Mesenchymal stem cell (in vitro differentiated cells and primary cell): ENCODE measurements at regions not wholly inside any gene's neighbourhood (a gene's known extent, or its start where the extent isn't known, plus 50 kb on each side); places are given as distances from the start of the nearest gene placed in this dataset.

Experiments used
- DNase-seq: peaks from one replicate; pipeline ENCODE4 v3.0.0-alpha.2; 2013
- H2AFZ ChIP-seq: one replicate; pipeline ENCODE4 v1.6.1; 2013; ENCODE audit warnings: low read depth, mild to moderate bottlenecking, control low read depth, inconsistent platforms, low read length, moderate library complexity
- H2AK5ac ChIP-seq: 2 replicates; pipeline ENCODE4 v1.6.1; 2013; ENCODE audit warnings: low read length, moderate library complexity, mild to moderate bottlenecking, inconsistent platforms; ENCODE audit not compliant: severe bottlenecking
- H2BK120ac ChIP-seq: one replicate; pipeline ENCODE4 v1.6.1; 2013; ENCODE audit warnings: low read depth, mild to moderate bottlenecking, inconsistent platforms, low read length, moderate library complexity
- H2BK12ac ChIP-seq, 2 experiments: one replicate each; pipeline ENCODE4 v1.6.1; 2013; ENCODE audit warnings: inconsistent platforms in 2 of 2, low read length in 2 of 2, mild to moderate bottlenecking in 2 of 2, moderate library complexity in 2 of 2, control low read depth in 1 of 2
- H2BK15ac ChIP-seq: one replicate; pipeline ENCODE4 v1.6.1; 2013; ENCODE audit warnings: mild to moderate bottlenecking, low read depth, inconsistent platforms; ENCODE audit not compliant: poor library complexity, severe bottlenecking
- H2BK5ac ChIP-seq: 2 replicates; pipeline ENCODE4 v1.6.1; 2013; ENCODE audit warnings: low read depth, mild to moderate bottlenecking, low read length, control low read depth, inconsistent platforms; ENCODE audit not compliant: poor library complexity, severe bottlenecking
- H3K14ac ChIP-seq, 2 experiments: one replicate each; pipeline ENCODE4 v1.6.1; 2013; ENCODE audit warnings: inconsistent platforms in 2 of 2, low read length in 2 of 2, control low read depth in 1 of 2, mild to moderate bottlenecking in 1 of 2, moderate library complexity in 1 of 2
- H3K18ac ChIP-seq, 2 experiments: one replicate each; pipeline ENCODE4 v1.6.1; 2013; ENCODE audit warnings: inconsistent platforms in 2 of 2, low read length in 2 of 2, control low read depth in 1 of 2, low read depth in 1 of 2, mild to moderate bottlenecking in 1 of 2
- H3K23ac ChIP-seq, 2 experiments: one replicate each; pipeline ENCODE4 v1.6.1; 2013; ENCODE audit warnings: inconsistent platforms in 2 of 2, low read length in 2 of 2, mild to moderate bottlenecking in 2 of 2, moderate library complexity in 2 of 2, control low read depth in 1 of 2
- H3K27ac ChIP-seq: 2 replicates; pipeline ENCODE4 v1.5.1; 2013; ENCODE audit warnings: mild to moderate bottlenecking, moderate library complexity, low read length, control low read depth, inconsistent platforms; ENCODE audit not compliant: poor library complexity, severe bottlenecking
- H3K27me3 ChIP-seq, 2 experiments: 2 replicates each; pipeline versions ENCODE4 v1.6.1 to v1.7.0; 2013; ENCODE audit warnings: low read length in 2 of 2, mild to moderate bottlenecking in 2 of 2, moderate library complexity in 2 of 2, control low read depth in 1 of 2, inconsistent platforms in 1 of 2; ENCODE audit not compliant: control insufficient read depth in 1 of 2, insufficient read depth in 1 of 2
- H3K36me3 ChIP-seq, 2 experiments: 2 replicates each; pipeline versions ENCODE4 v1.6.1 to v1.7.0; 2013; ENCODE audit warnings: low read length in 2 of 2, control low read depth in 1 of 2, inconsistent platforms in 1 of 2, low read depth in 1 of 2, mild to moderate bottlenecking in 1 of 2; ENCODE audit not compliant: insufficient read depth in 2 of 2, control insufficient read depth in 1 of 2
- H3K4ac ChIP-seq, 2 experiments: one replicate each; pipeline ENCODE4 v1.6.1; 2013; ENCODE audit warnings: inconsistent platforms in 2 of 2, low read length in 2 of 2, mild to moderate bottlenecking in 2 of 2, moderate library complexity in 2 of 2, control low read depth in 1 of 2, low read depth in 1 of 2
- H3K4me1 ChIP-seq: 2 replicates; pipeline ENCODE4 v1.6.1; 2013; ENCODE audit warnings: low read depth, low read length, control low read depth; ENCODE audit not compliant: control insufficient read depth, insufficient read depth
- H3K4me2 ChIP-seq: 2 replicates; pipeline ENCODE4 v1.6.1; 2013; ENCODE audit warnings: low read length, mild to moderate bottlenecking, inconsistent platforms; ENCODE audit not compliant: poor library complexity, severe bottlenecking
- H3K4me3 ChIP-seq, 2 experiments: 2 replicates each; pipeline versions ENCODE4 v1.5.1 to v1.7.0; 2013; ENCODE audit warnings: low read length in 2 of 2, mild to moderate bottlenecking in 2 of 2, control low read depth in 1 of 2, low read depth in 1 of 2; ENCODE audit not compliant: insufficient read depth in 1 of 2
- H3K79me1 ChIP-seq: replicated peaks from 2 replicates; pipeline ENCODE4 v1.6.1; 2013; ENCODE audit warnings: mild to moderate bottlenecking, control low read depth, low read length, inconsistent platforms; ENCODE audit not compliant: poor library complexity, severe bottlenecking
- H3K9ac ChIP-seq: 2 replicates; pipeline ENCODE4 v1.7.0; 2013; ENCODE audit warnings: mild to moderate bottlenecking, low read length, moderate library complexity
- H3K9me3 ChIP-seq: 2 replicates; pipeline ENCODE4 v1.7.0; 2013; ENCODE audit warnings: mild to moderate bottlenecking, low read length; ENCODE audit not compliant: control insufficient read depth
- H4K8ac ChIP-seq: one replicate; pipeline ENCODE4 v1.6.1; 2013; ENCODE audit warnings: inconsistent platforms, mild to moderate bottlenecking, low read length, moderate library complexity
- H4K91ac ChIP-seq: one replicate; pipeline ENCODE4 v1.6.1; 2013; ENCODE audit warnings: mild to moderate bottlenecking, low read length, inconsistent platforms
- WGBS: methylation state at CpG from one replicate; pipeline ENCODE4 v1.1.7; 2013; ENCODE audit warnings: mixed read lengths; 5-methylcytosine and 5-hydroxymethylcytosine counted together

DNA sequence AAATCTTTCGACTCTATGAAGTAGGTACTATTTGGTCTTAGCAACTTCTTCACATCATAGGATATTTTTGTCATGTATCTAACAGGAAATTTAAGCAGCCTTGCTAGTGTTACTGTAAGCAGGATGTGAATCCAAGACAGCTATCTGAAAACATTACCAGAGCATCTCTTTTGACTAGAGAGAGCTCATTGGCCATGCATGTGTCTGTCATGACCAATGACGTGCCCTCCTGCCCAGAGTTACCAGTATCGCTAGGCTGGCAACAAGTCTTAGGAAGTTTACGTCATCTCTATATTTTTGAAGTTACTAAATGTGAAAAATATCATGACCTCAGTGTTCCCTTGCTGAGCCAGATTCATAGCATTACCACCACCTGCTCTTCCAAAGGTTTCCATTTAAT, 130.9 kb upstream of the TP63 start:
- DNase-seq = no peak
- no peak overlapping the region for H2AK5ac ChIP-seq

DNA sequence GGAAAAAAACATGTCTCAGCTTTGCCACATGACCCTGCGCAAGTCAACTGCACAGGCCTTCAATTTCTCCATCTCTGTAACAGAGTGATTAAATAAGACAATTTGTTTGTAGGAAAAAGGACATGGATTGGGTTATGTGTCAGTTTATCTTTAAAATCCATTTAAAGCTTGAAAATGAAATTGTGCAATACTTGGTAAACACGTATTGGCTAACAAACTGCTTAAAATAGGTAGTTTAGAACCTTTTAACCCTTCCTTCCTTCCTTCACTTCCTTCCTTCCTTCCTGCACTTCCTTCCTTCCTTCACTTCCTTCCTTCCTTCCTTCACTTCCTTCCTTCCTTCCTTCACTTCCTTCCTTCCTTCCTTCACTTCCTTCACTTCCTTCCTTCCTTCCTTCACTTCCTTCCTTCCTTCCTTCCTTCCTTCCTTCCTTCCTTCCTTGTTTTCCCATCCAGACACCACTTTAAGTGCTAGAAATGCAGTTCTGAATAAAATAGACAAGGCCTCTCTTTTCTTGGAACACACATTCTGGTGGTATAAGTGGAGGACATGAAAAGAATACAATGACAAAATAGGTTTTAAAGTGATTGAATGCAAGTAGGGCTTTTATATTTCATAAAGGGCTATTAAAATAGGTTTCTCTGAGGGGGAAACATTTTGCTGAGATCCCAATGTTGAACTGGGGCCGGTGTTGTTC, 130.2 kb upstream of the TP63 start:
- Histone ChIP-seq H3K4ac (no peak overlapping the region), H3K9me3 (no peaks in the 10 kb centered on the region), H3K4me3 (no peak overlapping the region), H3K27me3 (no peaks in the 10 kb centered on the region), H3K27ac (no peak overlapping the region), H4K91ac (no peak overlapping the region), H3K4me1 (no peaks in the 10 kb centered on the region), H4K8ac (no peak overlapping the region), H3K79me1 (no peaks in the 10 kb centered on the region), H2BK15ac (no peak overlapping the region), H3K36me3 (no peaks in the 10 kb centered on the region), H3K14ac (no peak overlapping the region), H2BK12ac (no peak overlapping the region), H3K23ac (no peak overlapping the region), H3K4me2 (no peak overlapping the region), H3K18ac (no peak overlapping the region), H2AK5ac (no peak overlapping the region), H3K9ac (no peak overlapping the region), H2BK5ac (no peak overlapping the region), H2AFZ (no peak overlapping the region), H2BK120ac (no peak overlapping the region)
- WGBS = 69% methylated on average over 2 of the region's 3 CpGs
- DNase-seq = no peak

More for the DNA sequence above, 130.9 kb upstream of the TP63 start:
- no peak overlapping the region for H4K8ac ChIP-seq
- H3K27ac ChIP-seq = no peak overlapping the region
- no peak overlapping the region for H3K14ac ChIP-seq
- H3K9me3 ChIP-seq = no peaks in the 10 kb centered on the region
- no peak overlapping the region for H3K4me3 ChIP-seq
- no peak overlapping the region for H3K9ac ChIP-seq
- H3K4ac ChIP-seq = no peak overlapping the region
- no peak overlapping the region for H4K91ac ChIP-seq
- H2AFZ ChIP-seq = no peak overlapping the region
- 94% methylated on average over 2 of the region's 4 CpGs for WGBS
- H2BK120ac ChIP-seq = no peak overlapping the region
- H2BK5ac ChIP-seq = no peak overlapping the region
- no peaks in the 10 kb centered on the region for H3K79me1 ChIP-seq
- H3K18ac ChIP-seq = no peak overlapping the region
- H2BK15ac ChIP-seq = no peak overlapping the region
- H2BK12ac ChIP-seq = no peak overlapping the region
- no peak overlapping the region for H3K4me2 ChIP-seq
- no peak overlapping the region for H3K23ac ChIP-seq
- no peaks in the 10 kb centered on the region for H3K36me3 ChIP-seq
- H3K27me3 ChIP-seq = no peaks in the 10 kb centered on the region
- H3K4me1 ChIP-seq = no peaks in the 10 kb centered on the region

DNA sequence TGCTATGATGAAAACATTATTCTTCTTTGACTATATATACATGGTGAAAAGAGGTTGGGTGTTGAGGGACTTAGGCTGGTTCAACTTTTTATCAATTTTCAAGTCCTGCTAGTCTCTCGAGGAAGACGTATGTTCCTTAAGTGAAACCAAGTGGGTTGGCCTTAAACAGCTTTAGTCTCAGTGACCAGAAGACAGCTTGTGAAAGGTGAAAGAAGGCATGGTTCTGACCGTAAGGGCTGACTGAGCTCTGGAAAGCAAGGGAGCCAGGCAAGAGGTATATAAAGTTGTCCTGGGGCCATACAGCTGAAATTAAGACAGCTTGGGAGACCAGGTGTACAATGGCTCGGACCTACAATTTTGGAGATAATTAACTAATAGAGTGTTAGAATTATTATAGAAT, 128.9 kb upstream of the TP63 start:
- Histone ChIP-seq H3K27ac (no peak overlapping the region), H2BK12ac (no peak overlapping the region), H2AK5ac (no peak overlapping the region), H3K4me3 (no peak overlapping the region), H3K27me3 (no peaks in the 10 kb centered on the region), H3K79me1 (no peaks in the 10 kb centered on the region), H4K91ac (no peak overlapping the region), H2BK15ac (no peak overlapping the region), H3K4ac (no peak overlapping the region), H3K14ac (no peak overlapping the region), H3K23ac (no peak overlapping the region), H4K8ac (no peak overlapping the region), H3K4me2 (no peak overlapping the region), H3K9me3 (no peaks in the 10 kb centered on the region), H3K18ac (no peak overlapping the region), H3K9ac (no peak overlapping the region), H2BK5ac (no peak overlapping the region), H3K4me1 (no peaks in the 10 kb centered on the region), H2BK120ac (no peak overlapping the region), H3K36me3 (no peaks in the 10 kb centered on the region), H2AFZ (no peak overlapping the region)
- no peak for DNase-seq
- WGBS = 87% methylated on average over 3 of the region's 4 CpGs

DNA sequence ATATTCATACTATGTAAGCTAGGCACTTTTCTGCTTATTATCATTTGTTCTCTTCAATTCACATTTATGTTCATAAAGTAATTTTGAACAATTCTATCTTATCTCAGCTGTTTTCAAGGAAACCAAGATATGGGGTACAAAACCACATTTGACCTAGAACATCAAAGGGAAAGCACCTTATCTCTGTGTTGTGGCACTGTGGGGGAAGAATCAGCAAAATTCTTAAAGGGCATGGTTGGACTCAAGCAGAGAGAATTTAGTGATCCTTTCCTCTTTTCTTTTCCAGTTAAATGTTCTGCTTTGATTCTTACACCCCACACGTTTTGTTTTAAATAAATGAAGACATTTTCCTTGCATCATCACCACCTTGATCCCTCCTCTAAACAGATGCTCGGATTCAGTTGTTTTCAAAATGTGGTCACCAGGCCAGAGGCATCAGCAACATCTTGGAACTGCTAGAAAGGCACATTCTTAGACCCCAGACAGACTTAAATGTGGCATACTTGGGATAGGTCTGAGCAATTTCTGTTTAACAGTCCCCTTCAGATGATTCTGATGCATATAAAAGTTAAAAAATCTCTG, 128.4 kb upstream of the TP63 start:
- no peak overlapping the region for H3K18ac ChIP-seq
- no peaks in the 10 kb centered on the region for H3K27me3 ChIP-seq
- H3K4me3 ChIP-seq = no peak overlapping the region
- H3K4me1 ChIP-seq = no peaks in the 10 kb centered on the region
- no peak overlapping the region for H3K27ac ChIP-seq
- WGBS = 51% methylated on average over 2 of the region's 2 CpGs
- no peak overlapping the region for H2AFZ ChIP-seq
- no peak overlapping the region for H2BK5ac ChIP-seq
- no peak overlapping the region for H2BK12ac ChIP-seq
- no peak overlapping the region for H3K4ac ChIP-seq
- no peak overlapping the region for H3K14ac ChIP-seq
- no peak overlapping the region for H2BK15ac ChIP-seq
- H3K36me3 ChIP-seq = no peaks in the 10 kb centered on the region
- no peak for DNase-seq
- no peak overlapping the region for H2BK120ac ChIP-seq
- H3K79me1 ChIP-seq = no peaks in the 10 kb centered on the region
- no peak overlapping the region for H3K4me2 ChIP-seq
- no peaks in the 10 kb centered on the region for H3K9me3 ChIP-seq
- H4K91ac ChIP-seq = no peak overlapping the region
- H2AK5ac ChIP-seq = no peak overlapping the region
- no peak overlapping the region for H3K23ac ChIP-seq
- H3K9ac ChIP-seq = no peak overlapping the region
- H4K8ac ChIP-seq = no peak overlapping the region
